ENCODE measurements at regions not wholly inside any gene's neighbourhood (a gene's known extent, or its start where the extent isn't known, plus 50 kb on each side); places are given as distances from the start of the nearest gene placed in this dataset.

- Histone ChIP-seq H3K4me1 (ENCODE audit: control insufficient read depth in 5 of 5, insufficient read depth in 5 of 5, low read length in 5 of 5) (peaks cover 0 to 5% (median 0%) of the 10 kb centered on the region in 5 donors), H3K9me3 (ENCODE audit: control insufficient read depth in 4 of 4, insufficient read depth in 3 of 4, low read length in 3 of 4) (peaks cover 0 to 19% (median 2%) of the 10 kb centered on the region in 4 donors), H3K27me3 (ENCODE audit: control insufficient read depth in 3 of 3, insufficient read depth in 3 of 3, low read length in 2 of 3) (peaks cover 17 to 35% (median 18%) of the 10 kb centered on the region in 3 donors), H3K4me3 (no peak overlapping the region), H3K27ac (ENCODE audit: low read depth in 1 of 2, low read length in 1 of 2) (no peak overlapping the region), H3K36me3 (ENCODE audit: control insufficient read depth in 4 of 4, insufficient read depth in 4 of 4, low read length in 4 of 4) (no peaks in the 10 kb centered on the region), H3K9ac (ENCODE audit: insufficient read depth in 1 of 2, low read length in 2 of 2) (no peak overlapping the region)
- DNase-seq (no peak), ATAC-seq (ENCODE audit: insufficient read depth, low FRiP score) (no peak)
- WGBS, 2 donors, result 91 to 92% methylated on average over 2 of the region's 2 CpGs
- TF ChIP-seq CTCF (IDR thresholded peaks at IDR 0.05; ENCODE audit: control extremely low read depth, extremely low read depth), result no peak
Observed at GRCh38 chr14:97029800-97030199, 232.6 kb downstream of the VRK1 start.

- TF ChIP-seq CTCF (IDR thresholded peaks at IDR 0.05; ENCODE audit: control extremely low read depth, extremely low read depth), result no peak
- peaks cover 18 to 49% (median 19%) of the 10 kb centered on the region in 3 donors for H3K27me3 ChIP-seq (ENCODE audit: control insufficient read depth in 3 of 3, insufficient read depth in 3 of 3, low read length in 2 of 3)
- WGBS, 2 donors, result 94 to 96% methylated on average over 4 of the region's 4 CpGs
Observed at GRCh38 chr14:97031530-97031929, 234.3 kb downstream of the VRK1 start.

GRCh38 chr14:97033556-97034081 is 236.4 kb downstream of the VRK1 start:
- no peak for TF ChIP-seq CTCF (IDR thresholded peaks at IDR 0.05; ENCODE audit: control extremely low read depth, extremely low read depth)
- Histone ChIP-seq H3K9me3 (ENCODE audit: control insufficient read depth in 4 of 4, insufficient read depth in 3 of 4, low read length in 3 of 4) (peaks cover 0 to 17% (median 2%) of the 10 kb centered on the region in 4 donors), H3K27me3 (ENCODE audit: control insufficient read depth in 3 of 3, insufficient read depth in 3 of 3, low read length in 2 of 3) (peaks cover 18 to 55% (median 19%) of the 10 kb centered on the region in 3 donors), H3K36me3 (ENCODE audit: control insufficient read depth in 4 of 4, insufficient read depth in 4 of 4, low read length in 4 of 4) (no peaks in the 10 kb centered on the region), H3K9ac (ENCODE audit: insufficient read depth in 1 of 2, low read length in 2 of 2) (no peak overlapping the region), H3K27ac (ENCODE audit: low read depth in 1 of 2, low read length in 1 of 2) (no peak overlapping the region), H3K4me3 (no peak overlapping the region), H3K4me1 (ENCODE audit: control insufficient read depth in 5 of 5, insufficient read depth in 5 of 5, low read length in 5 of 5) (peaks cover 0 to 5% (median 0%) of the 10 kb centered on the region in 5 donors)
- ATAC-seq (ENCODE audit: insufficient read depth, low FRiP score) (no peak), DNase-seq (no peak)
- WGBS, 2 donors, result 23 to 24% methylated on average over 32 of the region's 32 CpGs

More at GRCh38 chr14:97031530-97031929, 234.3 kb downstream of the VRK1 start:
- peaks cover 0 to 5% (median 0%) of the 10 kb centered on the region in 5 donors for H3K4me1 ChIP-seq (ENCODE audit: control insufficient read depth in 5 of 5, insufficient read depth in 5 of 5, low read length in 5 of 5)
- H3K4me3 ChIP-seq, result no peak overlapping the region
- ATAC-seq (ENCODE audit: insufficient read depth, low FRiP score), result no peak
- peaks cover 0 to 16% (median 2%) of the 10 kb centered on the region in 4 donors for H3K9me3 ChIP-seq (ENCODE audit: control insufficient read depth in 4 of 4, insufficient read depth in 3 of 4, low read length in 3 of 4)
- H3K27ac ChIP-seq (ENCODE audit: low read depth in 1 of 2, low read length in 1 of 2), result no peak overlapping the region
- DNase-seq, result no peak
- H3K36me3 ChIP-seq (ENCODE audit: control insufficient read depth in 4 of 4, insufficient read depth in 4 of 4, low read length in 4 of 4), result no peaks in the 10 kb centered on the region
- no peak overlapping the region for H3K9ac ChIP-seq (ENCODE audit: insufficient read depth in 1 of 2, low read length in 2 of 2)

Measured in lung (tissue), 11 donors.